Head of caudate nucleus (tissue), 42 donors: ENCODE measurements at regions not wholly inside any gene's neighbourhood (a gene's known extent, or its start where the extent isn't known, plus 50 kb on each side); places are given as distances from the start of the nearest gene placed in this dataset.

Experiments used
- DNase-seq, 42 donors: peaks; one replicate each; pipeline versions ENCODE4 v3.0.0 to v3.0.0-alpha.2; 2020 to 2021; ENCODE audit warnings: mixed read lengths in 7 of 42
- intact Hi-C: fragments of 100-400 bp; cut with DNase I; formaldehyde crosslinking; loops from one replicate; pipeline ENCODE4 v1.15.0; 2022

- no peak for DNase-seq
- intact Hi-C loops, result no loop called here
Observed at GRCh38 chr19:31497709-31498108, 148.5 kb upstream of the TSHZ3 start.

- intact Hi-C loops, result no loop called here
- peak in 1 of 42 donors; percentile 20 for DNase-seq
Observed at GRCh38 chr19:31498781-31499180, 149.5 kb upstream of the TSHZ3 start.

GRCh38 chr19:31499281-31500196 lies 150.3 kb upstream of the TSHZ3 start:
- intact Hi-C loops, result no loop called here
- peak in 1 of 42 donors; percentile 29 for DNase-seq

- DNase-seq, result peak in 3 of 42 donors; percentile 5 to 28 (median 26)
- intact Hi-C loops, result no loop called here
Observed at GRCh38 chr19:31500197-31500830, 151.1 kb upstream of the TSHZ3 start.

- intact Hi-C loops, result no loop called here
- peak in 9 of 42 donors; percentile 5 to 42 (median 9) for DNase-seq
Observed at GRCh38 chr19:31500946-31501345, 151.7 kb upstream of the TSHZ3 start.

GRCh38 chr19:31501427-31502195 lies 152.4 kb upstream of the TSHZ3 start:
- peak in 2 of 42 donors; percentile 3 to 21 for DNase-seq
- intact Hi-C loops, result no loop called here

- intact Hi-C loops, result no loop called here
- peak in 2 of 42 donors; percentile 4 to 21 for DNase-seq
Observed at GRCh38 chr19:31502536-31503170, 153.4 kb upstream of the TSHZ3 start.

GRCh38 chr19:31503211-31503610 lies 154.0 kb upstream of the TSHZ3 start:
- DNase-seq, result no peak
- intact Hi-C loops, result no loop called here

- intact Hi-C loops, result no loop called here
- DNase-seq, result peak in 1 of 42 donors; percentile 4
Observed at GRCh38 chr19:31504221-31504620, 155.0 kb upstream of the TSHZ3 start.

- DNase-seq, result peak in 1 of 42 donors; percentile 2
Observed at GRCh38 chr19:31505596-31505910, 156.3 kb upstream of the TSHZ3 start.

GRCh38 chr19:31506102-31506501 lies 156.9 kb upstream of the TSHZ3 start:
- intact Hi-C loops, result no loop called here
- peak in 1 of 42 donors; percentile 1 for DNase-seq

More at GRCh38 chr19:31505596-31505910, 156.3 kb upstream of the TSHZ3 start:
- intact Hi-C loops, result no loop called here

- intact Hi-C loops, result no loop called here
- no peak for DNase-seq
Observed at GRCh38 chr19:31510635-31511034, 161.4 kb upstream of the TSHZ3 start.

GRCh38 chr19:31511098-31511497 lies 161.9 kb upstream of the TSHZ3 start:
- intact Hi-C loops, result no loop called here
- no peak for DNase-seq

GRCh38 chr19:31511696-31512095 lies 162.5 kb upstream of the TSHZ3 start:
- intact Hi-C loops, result no loop called here
- peak in 2 of 42 donors; percentile 1 to 17 for DNase-seq

GRCh38 chr19:31512181-31512970 lies 163.1 kb upstream of the TSHZ3 start:
- DNase-seq, result peak in 2 of 42 donors; percentile 3 to 25
- intact Hi-C loops, result no loop called here

- DNase-seq, result peak in 2 of 42 donors; percentile 6 to 30
- intact Hi-C loops, result no loop called here
Observed at GRCh38 chr19:31513841-31514240, 164.6 kb upstream of the TSHZ3 start.

- intact Hi-C loops, result no loop called here
- peak in 1 of 42 donors; percentile 7 for DNase-seq
Observed at GRCh38 chr19:31515931-31516330, 166.7 kb upstream of the TSHZ3 start.

- peak in 2 of 42 donors; percentile 3 to 27 for DNase-seq
- intact Hi-C loops, result no loop called here
Observed at GRCh38 chr19:31516756-31517155, 167.5 kb upstream of the TSHZ3 start.
